CD4-positive, alpha-beta T cell (primary cell): ENCODE measurements at regions not wholly inside any gene's neighbourhood (a gene's known extent, or its start where the extent isn't known, plus 50 kb on each side); places are given as distances from the start of the nearest gene placed in this dataset.

Source experiments
- ATAC-seq: fragments of 200-7000 bp; cut with Tn5 transposase; one replicate; pipeline ENCODE4 v1.10.0; 2022; ENCODE audit warnings: mild to moderate bottlenecking; ENCODE audit not compliant: poor library complexity
- CTCF ChIA-PET: fragments of 350-600 bp; sonication (Branson Sonifier 250); formaldehyde crosslinking; loops from one replicate; lab custom pipeline; 2021; ENCODE audit warnings: antibody characterized with exemption, inconsistent platforms; lab: Charles Lee
- POLR2A ChIA-PET: fragments of 350-600 bp; sonication (Branson Sonifier 250); formaldehyde crosslinking; loops from one replicate; lab custom pipeline; 2021; ENCODE audit warnings: antibody characterized with exemption, inconsistent platforms; lab: Charles Lee
- DNase-seq, 14 experiments: peaks; one replicate each; pipeline ENCODE4 v3.0.0-alpha.2; 2013 to 2020; ENCODE audit warnings: mixed read lengths in 2 of 14
- H3K27ac ChIP-seq, 2 donors: one replicate each; pipeline versions ENCODE4 v1.5.1 to v1.7.0; 2013; ENCODE audit warnings: low read length in 2 of 2, low read depth in 1 of 2, mild to moderate bottlenecking in 1 of 2
- H3K27me3 ChIP-seq, 2 experiments: 1 replicate in 1 of 2; 2 replicates in 1 of 2; pipeline versions ENCODE4 v1.6.1 to v1.7.0; 2013; ENCODE audit warnings: low read length in 2 of 2, control low read depth in 1 of 2, mild to moderate bottlenecking in 1 of 2, moderate library complexity in 1 of 2; ENCODE audit not compliant: insufficient read depth in 2 of 2, control insufficient read depth in 1 of 2
- H3K36me3 ChIP-seq: one replicate; pipeline ENCODE4 v1.6.1; 2013; ENCODE audit warnings: low read length, control low read depth; ENCODE audit not compliant: insufficient read depth
- H3K4me1 ChIP-seq: one replicate; pipeline ENCODE4 v1.6.1; 2013; ENCODE audit warnings: low read length, control low read depth; ENCODE audit not compliant: insufficient read depth
- H3K4me3 ChIP-seq: one replicate; pipeline ENCODE4 v1.5.1; 2013; ENCODE audit warnings: mild to moderate bottlenecking, low read length, moderate library complexity
- H3K9me3 ChIP-seq, 2 experiments: 1 replicate in 1 of 2; 2 replicates in 1 of 2; pipeline versions ENCODE4 v1.6.1 to v1.7.0; 2013; ENCODE audit warnings: low read length in 2 of 2, mild to moderate bottlenecking in 2 of 2, control low read depth in 1 of 2, moderate library complexity in 1 of 2; ENCODE audit not compliant: control insufficient read depth in 1 of 2, insufficient read depth in 1 of 2
- H3K27ac Mint-ChIP-seq: one replicate; pipeline ENCODE4 v1.8.0; 2020; ENCODE audit warnings: mixed read lengths
- H3K27me3 Mint-ChIP-seq: one replicate; pipeline ENCODE4 v1.8.0; 2021; ENCODE audit warnings: mixed read lengths
- H3K36me3 Mint-ChIP-seq: one replicate; pipeline ENCODE4 v1.8.0; 2021; ENCODE audit warnings: low read depth, mixed read lengths
- H3K4me1 Mint-ChIP-seq: one replicate; pipeline ENCODE4 v1.8.0; 2021; ENCODE audit warnings: low read depth, mixed read lengths
- H3K4me3 Mint-ChIP-seq: one replicate; pipeline ENCODE4 v1.8.0; 2020; ENCODE audit warnings: mild to moderate bottlenecking, mixed read lengths
- H3K9me3 Mint-ChIP-seq: one replicate; pipeline ENCODE4 v1.8.0; 2020; ENCODE audit warnings: mixed read lengths
- intact Hi-C, 2 experiments: fragments of 100-400 bp; cut with DNase I in 1 of 2; cut with micrococcal nuclease in 1 of 2; formaldehyde crosslinking; loops; one replicate each; pipeline versions ENCODE4 v1.15.1 to v1.9.0; 2023 to 2025; cut with DNase I, micrococcal nuclease
- TF ChIP-seq, protein P1 (sequence below): fragments of 200-600 bp; IDR thresholded peaks from one replicate; pipeline ENCODE4 v1.8.0; 2022; ENCODE audit warnings: antibody characterized with exemption, mild to moderate bottlenecking

DNA sequence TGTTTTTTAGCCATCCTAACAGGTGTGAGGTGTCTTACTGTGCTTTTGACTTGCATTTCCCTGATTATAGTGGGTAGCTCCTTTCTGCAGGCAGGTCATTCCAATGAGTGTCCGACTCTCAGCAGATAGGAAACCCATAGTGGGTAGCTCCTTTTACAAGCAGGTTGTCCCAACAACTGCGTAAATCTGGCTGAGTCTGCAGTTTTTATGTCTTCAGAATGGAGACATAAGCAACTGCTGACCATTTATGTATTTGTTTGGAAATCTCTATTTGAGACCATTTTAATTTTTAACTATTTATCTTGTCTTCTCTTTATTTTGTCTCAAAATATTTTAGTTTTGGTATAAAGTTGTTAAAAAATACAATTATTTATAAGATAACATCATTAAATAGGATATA lies 839.4 kb downstream of the SLITRK6 start:
- Mint-ChIP-seq H3K27ac (no peak overlapping the region), H3K4me1 (no peaks in the 10 kb centered on the region), H3K9me3 (no peaks in the 10 kb centered on the region), H3K36me3 (no peaks in the 10 kb centered on the region), H3K4me3 (no peak overlapping the region), H3K27me3 (no peaks in the 10 kb centered on the region)
- no peak overlapping the region for H3K4me3 ChIP-seq
- H3K36me3 ChIP-seq: no peaks in the 10 kb centered on the region
- intact Hi-C loops: loop anchor here in 1 of 2 experiments (10.0 kb wide), 1 partner anchor 1585 kb away; no protein-coding TSS in a partner anchor
- DNase-seq (no peak), ATAC-seq (no peak)
- ChIA-PET POLR2A (no interaction called here), CTCF (no interaction called here)
- no peaks in the 10 kb centered on the region for H3K27me3 ChIP-seq
- peaks cover 0 to 16% of the 10 kb centered on the region in 2 experiments for H3K9me3 ChIP-seq
- TF ChIP-seq, protein P1, sequence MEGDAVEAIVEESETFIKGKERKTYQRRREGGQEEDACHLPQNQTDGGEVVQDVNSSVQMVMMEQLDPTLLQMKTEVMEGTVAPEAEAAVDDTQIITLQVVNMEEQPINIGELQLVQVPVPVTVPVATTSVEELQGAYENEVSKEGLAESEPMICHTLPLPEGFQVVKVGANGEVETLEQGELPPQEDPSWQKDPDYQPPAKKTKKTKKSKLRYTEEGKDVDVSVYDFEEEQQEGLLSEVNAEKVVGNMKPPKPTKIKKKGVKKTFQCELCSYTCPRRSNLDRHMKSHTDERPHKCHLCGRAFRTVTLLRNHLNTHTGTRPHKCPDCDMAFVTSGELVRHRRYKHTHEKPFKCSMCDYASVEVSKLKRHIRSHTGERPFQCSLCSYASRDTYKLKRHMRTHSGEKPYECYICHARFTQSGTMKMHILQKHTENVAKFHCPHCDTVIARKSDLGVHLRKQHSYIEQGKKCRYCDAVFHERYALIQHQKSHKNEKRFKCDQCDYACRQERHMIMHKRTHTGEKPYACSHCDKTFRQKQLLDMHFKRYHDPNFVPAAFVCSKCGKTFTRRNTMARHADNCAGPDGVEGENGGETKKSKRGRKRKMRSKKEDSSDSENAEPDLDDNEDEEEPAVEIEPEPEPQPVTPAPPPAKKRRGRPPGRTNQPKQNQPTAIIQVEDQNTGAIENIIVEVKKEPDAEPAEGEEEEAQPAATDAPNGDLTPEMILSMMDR: no peak
- no peak overlapping the region for H3K27ac ChIP-seq
- no peaks in the 10 kb centered on the region for H3K4me1 ChIP-seq

DNA sequence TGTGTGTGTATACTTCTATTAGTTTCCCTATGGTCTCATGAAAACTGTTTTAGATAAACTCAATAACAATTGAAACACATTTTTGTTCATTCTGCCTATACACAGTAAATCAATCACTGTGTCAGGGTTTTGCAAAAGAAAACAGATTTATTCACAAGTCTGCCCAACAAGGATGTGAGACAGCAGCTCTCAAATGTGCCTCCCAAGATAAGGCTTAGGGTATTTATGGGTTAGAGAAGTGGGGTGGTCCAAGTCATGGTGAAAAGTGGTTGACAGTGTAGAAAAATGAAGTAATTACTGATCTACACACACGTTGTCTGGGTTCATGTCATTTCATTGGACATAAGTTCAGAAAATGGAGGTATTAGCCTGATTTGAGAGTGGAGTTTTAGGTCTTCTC lies 844.6 kb downstream of the SLITRK6 start:
- POLR2A ChIA-PET: no interaction called here
- ATAC-seq (no peak), DNase-seq (no peak)
- Mint-ChIP-seq H3K27me3 (no peaks in the 10 kb centered on the region), H3K9me3 (no peaks in the 10 kb centered on the region), H3K27ac (no peak overlapping the region), H3K36me3 (no peaks in the 10 kb centered on the region), H3K4me3 (no peak overlapping the region), H3K4me1 (no peaks in the 10 kb centered on the region)
- Histone ChIP-seq H3K9me3 (peaks cover 0 to 3% of the 10 kb centered on the region in 2 experiments), H3K27me3 (no peaks in the 10 kb centered on the region), H3K4me3 (no peak overlapping the region), H3K36me3 (no peaks in the 10 kb centered on the region), H3K27ac (no peak overlapping the region), H3K4me1 (no peaks in the 10 kb centered on the region)
- CTCF ChIA-PET: no interaction called here
- TF ChIP-seq, protein P1: no peak
- intact Hi-C loops: loop anchor here in 1 of 2 experiments (10.0 kb wide), 1 partner anchor 1580 kb away; no protein-coding TSS in a partner anchor

DNA sequence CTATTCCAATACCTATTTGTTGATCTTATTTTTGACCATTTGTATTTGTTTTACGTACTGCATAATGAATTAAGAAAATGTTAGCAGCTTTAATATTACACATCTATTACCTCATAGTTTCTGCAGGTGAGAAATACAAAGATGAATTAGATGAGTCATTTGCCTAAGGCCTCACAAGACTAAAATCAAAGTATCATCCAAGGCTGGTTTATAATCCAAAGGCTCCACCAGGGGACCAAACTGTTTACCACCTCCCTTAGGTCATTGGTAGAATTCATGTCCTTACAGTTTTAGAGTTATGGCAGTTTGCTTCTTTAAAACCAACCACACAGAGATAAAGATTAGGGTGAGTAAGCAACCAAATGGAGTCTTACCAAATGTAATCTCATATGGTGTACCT lies 848.1 kb downstream of the SLITRK6 start:
- Histone ChIP-seq H3K36me3 (no peaks in the 10 kb centered on the region), H3K27ac (no peak overlapping the region), H3K4me1 (no peaks in the 10 kb centered on the region), H3K9me3 (peaks cover 0 to 3% of the 10 kb centered on the region in 2 experiments), H3K27me3 (no peaks in the 10 kb centered on the region), H3K4me3 (no peak overlapping the region)
- ATAC-seq (no peak), DNase-seq (no peak)
- no peaks in the 10 kb centered on the region for H3K27me3 Mint-ChIP-seq
- ChIA-PET CTCF (no interaction called here), POLR2A (interaction anchor here (0.7 kb wide), 1 partner anchor 19 kb away, joined by 4 read pairs; no protein-coding TSS in a partner anchor)
- no peaks in the 10 kb centered on the region for H3K9me3 Mint-ChIP-seq
- no peaks in the 10 kb centered on the region for H3K4me1 Mint-ChIP-seq
- H3K36me3 Mint-ChIP-seq: no peaks in the 10 kb centered on the region
- H3K4me3 Mint-ChIP-seq: no peak overlapping the region
- intact Hi-C loops: loop anchor here in 1 of 2 experiments (10.0 kb wide), 1 partner anchor 1576 kb away; no protein-coding TSS in a partner anchor
- H3K27ac Mint-ChIP-seq: no peak overlapping the region
- TF ChIP-seq, protein P1: no peak
